ENCODE measurements at regions not wholly inside any gene's neighbourhood (a gene's known extent, or its start where the extent isn't known, plus 50 kb on each side); places are given as distances from the start of the nearest gene placed in this dataset.

DNA sequence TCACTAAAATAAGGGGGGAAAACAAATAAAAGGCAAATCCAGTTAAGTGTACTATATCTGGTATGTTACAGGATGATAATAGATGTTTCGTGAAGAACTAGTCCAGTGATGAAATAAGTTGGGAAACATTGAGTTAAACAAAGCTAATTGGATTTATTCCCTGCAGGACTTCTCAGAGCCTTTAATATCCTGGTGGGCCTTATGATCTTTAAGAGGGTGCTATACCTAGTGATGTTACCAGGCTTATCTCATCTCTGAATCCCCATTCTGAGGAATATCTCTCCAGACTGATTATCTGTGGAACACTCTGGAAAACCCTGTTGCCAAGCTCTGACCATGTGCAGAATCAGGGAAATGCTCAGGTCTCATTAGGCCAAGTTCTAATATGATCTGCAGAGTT is 54.8 kb upstream of the POMGNT2 start:
- Histone ChIP-seq H3K36me3 (ENCODE audit: control insufficient read depth in 2 of 2, insufficient read depth in 2 of 2, low read length in 1 of 2) (no peaks in the 10 kb centered on the region), H3K9me3 (ENCODE audit: control insufficient read depth in 2 of 2, insufficient read depth in 1 of 2, low read depth in 1 of 2, low read length in 1 of 2) (no peaks in the 10 kb centered on the region), H3K27me3 (ENCODE audit: control insufficient read depth in 1 of 2, insufficient read depth in 2 of 2, low read length in 2 of 2) (no peaks in the 10 kb centered on the region), H3K27ac (ENCODE audit: low read depth in 2 of 2, low read length in 1 of 2) (no peak overlapping the region), H3K4me1 (ENCODE audit: control insufficient read depth in 2 of 2, insufficient read depth in 2 of 2, low read length in 1 of 2) (no peaks in the 10 kb centered on the region), H3K4me3 (ENCODE audit: low read depth in 1 of 2, low read length in 2 of 2) (no peak overlapping the region)
- WGBS, 2 donors = 94% methylated on average over 1 of the region's 1 CpG

DNA sequence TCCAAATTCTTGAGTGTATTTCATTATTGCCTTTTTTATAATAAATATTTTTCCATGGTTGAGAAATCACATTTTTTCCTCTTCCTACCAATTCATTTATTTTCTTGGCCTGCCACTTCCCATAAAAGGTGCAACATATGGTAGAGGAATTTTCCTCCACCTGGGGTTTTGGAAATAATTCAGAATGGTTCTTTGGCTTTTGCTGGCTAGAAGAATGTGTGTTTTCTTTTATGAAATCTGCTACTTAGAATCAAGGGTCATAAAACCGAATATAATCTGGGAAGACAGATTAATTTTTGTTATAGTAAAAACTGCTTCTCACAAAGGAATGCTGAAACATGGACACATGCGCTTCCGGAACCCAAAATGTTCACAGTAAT is 54.0 kb upstream of the POMGNT2 start:
- no peaks in the 10 kb centered on the region for H3K4me1 ChIP-seq (ENCODE audit: control insufficient read depth in 2 of 2, insufficient read depth in 2 of 2, low read length in 1 of 2)
- no peak overlapping the region for H3K27ac ChIP-seq (ENCODE audit: low read depth in 2 of 2, low read length in 1 of 2)
- H3K4me3 ChIP-seq (ENCODE audit: low read depth in 1 of 2, low read length in 2 of 2) = no peak overlapping the region
- H3K27me3 ChIP-seq (ENCODE audit: control insufficient read depth in 1 of 2, insufficient read depth in 2 of 2, low read length in 2 of 2) = no peaks in the 10 kb centered on the region
- H3K36me3 ChIP-seq (ENCODE audit: control insufficient read depth in 2 of 2, insufficient read depth in 2 of 2, low read length in 1 of 2) = no peaks in the 10 kb centered on the region
- H3K9me3 ChIP-seq (ENCODE audit: control insufficient read depth in 2 of 2, insufficient read depth in 1 of 2, low read depth in 1 of 2, low read length in 1 of 2) = no peaks in the 10 kb centered on the region
- 93% methylated on average over 3 of the region's 3 CpGs for WGBS, 2 donors

DNA sequence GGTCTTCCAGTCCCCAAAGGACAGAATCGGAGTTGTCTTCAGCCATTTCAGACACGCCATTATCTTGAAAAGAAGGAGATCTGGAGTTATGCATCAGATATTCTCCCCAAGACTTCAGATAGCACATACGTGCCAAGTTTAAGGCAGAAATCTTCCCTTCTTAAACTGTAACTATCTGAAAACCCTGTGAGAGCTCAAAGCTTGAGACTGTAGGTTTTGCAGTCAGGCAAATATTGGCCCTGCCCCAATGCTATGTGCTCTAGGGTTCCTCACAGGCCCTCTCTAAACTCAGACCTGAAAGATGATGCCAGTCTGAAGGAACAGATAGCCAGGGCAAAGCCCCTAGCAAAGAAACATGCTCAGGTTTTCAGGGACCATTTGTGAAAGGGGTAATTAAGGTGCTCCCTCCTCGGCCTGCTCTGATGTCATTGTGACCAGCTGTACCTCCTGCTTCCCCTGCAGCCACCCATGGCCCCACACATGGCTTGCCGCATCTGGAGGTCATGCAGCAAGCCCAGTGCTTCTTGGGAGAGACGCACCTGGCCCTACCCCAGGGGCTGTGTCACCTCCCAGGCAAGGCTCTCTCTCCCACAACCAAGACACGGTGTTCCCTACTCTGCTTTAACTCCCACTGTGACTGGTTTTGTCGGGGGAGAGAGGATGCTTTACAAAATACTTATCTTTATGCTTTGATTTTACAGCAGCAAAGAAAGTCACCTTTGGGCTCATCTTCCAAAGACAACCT is 53.4 kb upstream of the POMGNT2 start:
- 79 to 92% methylated on average over 8 of the region's 8 CpGs for WGBS, 2 donors
- Histone ChIP-seq H3K4me3 (ENCODE audit: low read depth in 1 of 2, low read length in 2 of 2) (no peak overlapping the region), H3K9me3 (ENCODE audit: control insufficient read depth in 2 of 2, insufficient read depth in 1 of 2, low read depth in 1 of 2, low read length in 1 of 2) (no peaks in the 10 kb centered on the region), H3K27ac (ENCODE audit: low read depth in 2 of 2, low read length in 1 of 2) (no peak overlapping the region), H3K4me1 (ENCODE audit: control insufficient read depth in 2 of 2, insufficient read depth in 2 of 2, low read length in 1 of 2) (no peaks in the 10 kb centered on the region), H3K36me3 (ENCODE audit: control insufficient read depth in 2 of 2, insufficient read depth in 2 of 2, low read length in 1 of 2) (no peaks in the 10 kb centered on the region), H3K27me3 (ENCODE audit: control insufficient read depth in 1 of 2, insufficient read depth in 2 of 2, low read length in 2 of 2) (no peaks in the 10 kb centered on the region)

DNA sequence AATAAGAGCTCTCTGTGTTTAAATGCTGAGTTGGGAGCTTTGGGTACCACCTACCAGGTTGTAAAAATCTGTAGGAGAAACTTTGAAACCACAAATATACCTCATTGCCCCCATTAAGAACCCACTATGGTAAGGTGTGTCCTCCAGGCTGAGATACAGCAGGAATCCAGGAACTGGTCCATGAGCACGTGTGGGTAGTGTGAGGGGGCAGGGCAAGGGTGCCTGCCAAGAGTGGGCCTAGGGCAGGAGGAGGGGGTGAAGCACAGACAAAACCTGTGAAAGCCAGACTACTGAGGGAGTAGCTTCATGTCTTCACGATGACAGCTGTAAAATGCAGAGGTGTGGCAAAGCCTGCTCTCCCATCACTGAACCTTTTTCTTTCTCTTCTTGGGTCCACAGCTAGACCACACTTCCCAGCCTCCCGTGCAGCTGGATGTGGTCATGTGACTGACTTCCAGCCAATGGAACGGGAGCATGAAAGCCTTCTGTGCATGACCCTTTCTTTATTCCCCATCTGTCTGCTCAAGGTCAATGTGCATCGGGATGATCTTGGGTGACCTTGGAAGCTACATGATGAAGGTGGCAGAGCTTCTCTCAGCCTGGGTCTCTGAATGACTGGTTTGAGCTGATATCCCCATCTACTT is 51.1 kb upstream of the POMGNT2 start:
- Histone ChIP-seq H3K36me3 (ENCODE audit: control insufficient read depth in 2 of 2, insufficient read depth in 2 of 2, low read length in 1 of 2) (no peaks in the 10 kb centered on the region), H3K27me3 (ENCODE audit: control insufficient read depth in 1 of 2, insufficient read depth in 2 of 2, low read length in 2 of 2) (no peaks in the 10 kb centered on the region), H3K4me3 (ENCODE audit: low read depth in 1 of 2, low read length in 2 of 2) (no peak overlapping the region), H3K27ac (ENCODE audit: low read depth in 2 of 2, low read length in 1 of 2) (no peak overlapping the region), H3K4me1 (ENCODE audit: control insufficient read depth in 2 of 2, insufficient read depth in 2 of 2, low read length in 1 of 2) (peaks cover 0 to 3% of the 10 kb centered on the region in 2 donors), H3K9me3 (ENCODE audit: control insufficient read depth in 2 of 2, insufficient read depth in 1 of 2, low read depth in 1 of 2, low read length in 1 of 2) (no peaks in the 10 kb centered on the region)
- WGBS, 2 donors = 70 to 73% methylated on average over 5 of the region's 5 CpGs

DNA sequence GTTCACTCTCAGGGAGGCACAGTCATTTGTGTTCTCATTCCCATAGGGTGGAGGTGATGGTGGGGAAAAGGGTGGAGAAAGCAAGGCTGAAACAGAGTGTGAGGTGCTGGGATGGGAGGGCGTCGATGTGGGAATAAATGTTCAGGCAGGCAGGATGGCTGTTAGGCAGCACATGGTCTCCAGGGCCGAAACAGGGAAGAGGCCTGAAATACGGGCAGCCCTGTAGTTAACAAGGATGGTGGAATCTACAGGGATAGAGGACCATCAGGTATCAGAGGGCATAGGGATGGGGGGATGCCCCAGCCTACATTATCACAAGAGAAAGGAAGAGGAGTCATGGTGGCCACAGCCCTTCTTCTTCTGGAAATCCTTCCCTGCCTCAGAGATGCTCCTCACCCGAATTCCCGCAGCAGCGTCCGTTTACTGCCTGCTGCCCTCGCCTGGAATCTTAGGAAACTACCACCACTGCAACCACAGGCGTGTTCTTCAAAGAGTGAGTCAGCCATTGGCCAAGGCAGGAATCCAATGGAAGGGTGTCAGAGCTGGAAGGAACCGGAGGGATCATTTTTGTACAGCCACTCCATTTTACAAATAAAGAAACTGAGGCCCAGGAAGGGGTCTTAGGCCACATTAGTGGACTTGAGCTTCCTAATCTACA is 49.7 kb upstream of the POMGNT2 start:
- Histone ChIP-seq H3K27ac (ENCODE audit: low read depth in 2 of 2, low read length in 1 of 2) (no peak overlapping the region), H3K4me1 (ENCODE audit: control insufficient read depth in 2 of 2, insufficient read depth in 2 of 2, low read length in 1 of 2) (peaks cover 0 to 3% of the 10 kb centered on the region in 2 donors), H3K27me3 (ENCODE audit: control insufficient read depth in 1 of 2, insufficient read depth in 2 of 2, low read length in 2 of 2) (no peaks in the 10 kb centered on the region), H3K36me3 (ENCODE audit: control insufficient read depth in 2 of 2, insufficient read depth in 2 of 2, low read length in 1 of 2) (no peaks in the 10 kb centered on the region), H3K9me3 (ENCODE audit: control insufficient read depth in 2 of 2, insufficient read depth in 1 of 2, low read depth in 1 of 2, low read length in 1 of 2) (peaks cover 0 to under 1% of the 10 kb centered on the region in 2 donors), H3K4me3 (ENCODE audit: low read depth in 1 of 2, low read length in 2 of 2) (no peak overlapping the region)
- 42 to 43% methylated on average over 11 of the region's 11 CpGs for WGBS, 2 donors

All from esophagus (tissue), 2 donors.